ENCODE measurements at regions not wholly inside any gene's neighbourhood (a gene's known extent, or its start where the extent isn't known, plus 50 kb on each side); places are given as distances from the start of the nearest gene placed in this dataset.

- no peak for TF ChIP-seq CTCF (IDR thresholded peaks at IDR 0.05; ENCODE audit: low read depth, low read length)
- no peak for TF ChIP-seq EZH2phosphoT487 (IDR thresholded peaks at IDR 0.05; ENCODE audit: low read depth)
Observed at GRCh38 chr20:11124849-11125505, 451.2 kb upstream of the JAG1 start.

Data from OCI-LY3 (cell line).